ENCODE measurements at regions not wholly inside any gene's neighbourhood (a gene's known extent, or its start where the extent isn't known, plus 50 kb on each side); places are given as distances from the start of the nearest gene placed in this dataset.
"Not testable (repeated sequence)": the region's sequence is repeated elsewhere in the genome, so short reads cannot be mapped to it uniquely, and the experiment has no call there.

DNA sequence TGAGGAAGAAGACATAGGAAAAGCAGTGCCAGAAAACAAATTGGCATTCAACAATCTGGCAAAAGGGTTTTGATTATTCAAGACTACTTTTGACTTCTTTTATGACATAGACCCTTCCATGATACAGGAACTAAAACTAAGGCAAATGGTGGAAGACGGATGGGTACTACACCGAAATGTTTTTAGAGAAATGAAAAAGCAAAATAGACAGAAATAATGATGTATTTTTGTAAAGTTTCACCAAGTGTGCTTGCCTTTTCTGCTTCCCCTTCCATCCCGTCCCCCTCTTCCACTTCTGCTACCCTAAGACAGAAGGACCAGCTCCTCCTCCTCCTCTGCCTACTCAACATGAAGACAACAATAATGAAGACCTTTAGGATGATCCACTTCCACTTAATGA lies 53.4 kb upstream of the PARP8 start:
- not testable (repeated sequence) for TF ChIP-seq CTCF (conservative IDR thresholded peaks at IDR 0.05; ENCODE audit: low read length); EZH2phosphoT487 (IDR thresholded peaks at IDR 0.05; ENCODE audit: borderline replicate concordance, low read depth, low read length)
